ENCODE measurements at regions not wholly inside any gene's neighbourhood (a gene's known extent, or its start where the extent isn't known, plus 50 kb on each side); places are given as distances from the start of the nearest gene placed in this dataset.
"Not testable (repeated sequence)": the region's sequence is repeated elsewhere in the genome, so short reads cannot be mapped to it uniquely, and the experiment has no call there.

DNA sequence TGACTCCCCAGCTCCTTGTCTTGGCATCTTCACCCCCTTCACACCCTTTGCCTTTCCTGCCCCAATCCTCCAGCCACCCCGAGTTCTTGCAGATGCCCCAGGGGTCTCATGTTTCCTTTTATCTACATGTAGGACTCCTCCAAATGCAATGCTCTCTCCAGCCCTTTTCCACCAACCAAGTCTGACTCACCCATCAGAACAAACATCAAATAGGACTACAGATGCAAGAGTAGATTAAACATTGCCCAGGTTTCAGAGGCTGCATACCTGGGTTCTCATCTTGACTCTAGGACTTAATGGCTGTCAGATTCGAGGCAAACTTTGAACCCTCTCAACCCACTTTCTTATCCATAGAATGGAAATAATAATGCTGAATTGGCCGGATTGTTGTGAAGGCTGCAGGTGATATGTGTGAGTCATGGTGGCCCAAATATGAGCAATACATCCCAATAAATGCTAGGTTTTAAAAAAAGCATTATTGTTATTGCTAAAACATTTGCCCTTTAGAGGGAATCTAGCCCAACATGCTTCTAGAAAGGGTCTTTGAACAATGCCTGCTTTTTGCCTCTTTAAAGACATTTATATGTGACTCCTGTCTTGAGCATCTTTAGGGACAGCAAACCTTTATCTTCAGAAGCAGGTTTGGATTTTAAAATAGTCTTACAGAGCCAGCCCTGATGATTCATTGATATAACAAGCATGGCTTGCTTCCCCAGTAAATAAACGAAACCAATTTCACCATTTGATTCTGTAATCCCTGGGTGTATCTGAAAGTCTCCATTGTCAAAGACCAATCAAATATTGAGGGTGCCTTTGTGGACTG, 310.1 kb downstream of the FOXL1 start:
- DNase-seq (ENCODE audit: low spot score): no peak

DNA sequence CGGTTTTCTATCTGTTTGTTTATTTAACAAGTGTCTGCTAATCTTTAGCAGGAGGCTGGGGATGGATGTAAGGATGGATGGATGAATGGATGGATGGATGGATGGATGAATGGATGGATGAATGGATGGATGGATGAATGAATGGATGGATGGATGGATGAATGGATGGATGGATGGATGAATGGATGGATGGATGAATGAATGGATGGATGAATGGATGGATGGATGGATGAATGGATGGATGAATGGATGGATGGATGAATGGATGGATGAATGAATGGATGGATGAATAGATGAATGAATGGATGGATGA, 310.7 kb downstream of the FOXL1 start:
- DNase-seq (ENCODE audit: low spot score): not testable (repeated sequence)

DNA sequence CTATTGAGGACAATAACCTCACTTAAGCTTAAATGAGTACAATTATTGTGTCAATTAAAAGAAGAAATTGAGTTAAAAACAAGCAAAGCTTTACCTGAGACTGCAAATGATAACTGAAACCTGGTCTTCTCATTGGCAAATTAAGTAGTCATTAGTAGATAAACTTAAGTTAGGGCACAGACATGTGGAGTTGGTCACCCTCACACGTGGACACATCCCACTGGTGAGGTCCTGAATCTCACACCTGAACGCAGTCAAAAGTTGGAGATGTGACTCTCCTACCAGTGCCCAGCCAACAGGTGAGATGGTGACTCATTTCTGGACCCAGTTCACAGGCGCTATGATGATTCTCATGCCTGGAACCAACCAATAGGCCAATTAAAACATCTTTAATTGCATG, 311.6 kb downstream of the FOXL1 start:
- no peak for DNase-seq (ENCODE audit: low spot score)

DNA sequence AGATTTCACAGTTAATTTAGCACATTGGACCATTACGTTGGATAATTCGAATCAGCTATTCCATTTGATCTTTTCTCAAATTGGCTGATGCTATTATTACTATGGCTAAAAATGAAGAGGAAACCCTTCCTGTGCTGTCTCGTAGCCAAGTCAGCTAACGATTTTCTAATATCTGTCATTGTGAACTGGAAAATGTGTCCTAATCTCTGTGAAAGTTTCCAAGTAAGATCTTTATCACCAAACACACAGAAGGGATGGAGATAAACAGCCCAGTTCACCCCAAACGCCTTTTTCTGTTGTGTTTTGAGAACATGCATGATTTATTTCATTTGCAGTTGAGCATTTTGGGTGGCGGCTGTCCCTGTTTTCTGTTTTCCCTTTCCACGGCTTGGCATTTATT, 312.8 kb downstream of the FOXL1 start:
- DNase-seq (ENCODE audit: low spot score): no peak

DNA sequence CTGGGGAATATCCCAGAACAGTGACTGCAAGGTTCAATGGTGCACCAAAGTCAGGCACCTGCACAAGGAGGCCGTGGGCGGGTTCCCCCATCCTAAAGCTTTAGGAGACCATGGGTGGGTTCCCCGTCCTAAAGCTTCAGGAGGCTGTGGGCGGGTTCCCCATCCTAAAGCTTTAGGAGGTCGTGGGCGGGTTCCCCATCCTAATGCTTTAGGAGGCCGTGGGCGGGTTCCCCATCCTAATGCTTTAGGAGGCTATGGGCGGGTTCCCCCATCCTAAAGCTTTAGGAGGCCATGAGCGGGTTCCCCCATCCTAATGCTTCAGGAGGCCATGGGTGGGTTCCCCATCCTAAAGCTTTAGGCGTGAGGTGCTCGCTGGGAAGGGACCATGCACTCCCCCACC, 313.3 kb downstream of the FOXL1 start:
- DNase-seq (ENCODE audit: low spot score): no peak

DNA sequence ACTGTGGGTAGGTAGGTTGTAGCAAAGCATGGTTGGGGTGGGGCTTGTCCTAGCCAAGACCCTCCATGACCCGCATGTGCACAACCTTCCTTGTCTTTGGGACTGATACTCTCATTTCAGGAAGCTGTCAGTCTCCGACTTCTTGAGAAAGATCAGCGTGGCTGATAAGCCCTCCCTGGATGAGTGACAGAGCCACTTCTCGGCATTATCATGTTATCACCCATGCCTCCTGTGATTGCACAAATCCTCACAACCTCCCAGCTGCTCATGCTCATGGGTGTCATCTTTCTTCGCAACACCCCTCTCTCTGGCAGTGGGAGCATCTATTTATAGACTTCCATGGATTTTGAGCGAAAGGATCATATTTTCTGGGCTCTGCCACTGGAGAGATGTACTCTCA, 314.2 kb downstream of the FOXL1 start:
- DNase-seq (ENCODE audit: low spot score): no peak

DNA sequence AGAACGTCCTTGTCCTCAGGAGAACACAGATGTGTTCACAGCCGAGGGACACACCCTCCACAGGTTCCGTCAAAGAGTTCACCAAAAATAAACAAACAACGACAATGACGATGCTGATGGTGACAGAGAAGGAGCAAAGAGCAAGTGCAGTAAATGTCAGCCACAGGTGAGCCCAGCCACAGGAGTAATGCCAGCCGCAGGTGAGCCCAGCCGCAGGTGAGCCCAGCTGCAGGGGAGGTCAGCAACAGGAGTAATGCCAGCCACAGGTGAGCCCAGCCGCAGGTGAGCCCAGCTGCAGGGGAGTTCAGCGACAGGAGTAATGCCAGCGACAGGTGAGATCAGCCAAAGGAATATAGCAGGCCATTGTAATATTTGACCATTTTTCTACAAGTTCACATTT, 315.2 kb downstream of the FOXL1 start:
- DNase-seq (ENCODE audit: low spot score): no peak

DNA sequence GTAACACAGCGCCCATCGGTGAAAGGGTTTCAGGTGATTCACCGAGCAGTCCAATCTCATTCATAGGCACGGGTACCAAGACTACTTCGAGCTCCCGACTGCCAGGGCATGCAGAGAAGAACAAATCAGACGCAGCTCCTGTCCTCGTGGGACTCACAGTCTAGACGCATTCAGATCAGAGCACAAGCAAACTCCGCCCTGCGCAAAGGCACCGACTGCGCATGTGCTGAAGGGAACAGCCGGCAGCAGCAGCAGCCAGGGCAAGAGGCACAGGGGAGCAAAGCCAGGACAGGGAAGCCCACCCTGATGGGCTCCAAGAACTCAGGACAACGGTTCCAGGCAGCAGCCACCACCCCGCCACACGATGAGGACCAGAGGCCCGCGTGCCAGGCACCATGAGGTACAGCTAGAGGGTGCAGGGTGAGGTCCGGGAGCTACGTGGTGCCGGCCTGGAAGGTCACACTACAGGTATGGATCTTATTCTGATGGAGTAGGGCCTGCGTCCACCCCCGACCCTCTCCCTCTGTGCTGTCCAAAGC, 315.7 kb downstream of the FOXL1 start:
- no peak for DNase-seq (ENCODE audit: low spot score)

DNA sequence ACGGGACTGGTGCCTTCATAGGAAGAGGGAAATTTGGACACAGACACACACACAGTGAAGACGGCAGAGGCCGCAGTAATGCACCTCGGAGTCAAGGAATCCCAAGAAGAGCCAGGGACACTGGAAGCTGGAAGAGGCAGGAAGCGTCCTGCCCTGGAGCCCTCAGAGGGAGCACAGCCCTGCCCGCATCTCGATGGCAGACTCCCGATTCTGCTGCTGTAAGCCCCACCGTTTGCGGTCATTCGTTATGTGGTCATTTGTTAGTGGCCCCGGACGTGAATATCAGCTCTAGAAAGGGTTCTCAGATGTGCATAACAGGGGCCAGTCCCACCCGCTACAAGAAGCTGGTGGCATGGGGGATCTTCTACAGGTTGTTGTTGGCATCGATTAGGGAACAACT, 316.6 kb downstream of the FOXL1 start:
- no peak for DNase-seq (ENCODE audit: low spot score)

DNA sequence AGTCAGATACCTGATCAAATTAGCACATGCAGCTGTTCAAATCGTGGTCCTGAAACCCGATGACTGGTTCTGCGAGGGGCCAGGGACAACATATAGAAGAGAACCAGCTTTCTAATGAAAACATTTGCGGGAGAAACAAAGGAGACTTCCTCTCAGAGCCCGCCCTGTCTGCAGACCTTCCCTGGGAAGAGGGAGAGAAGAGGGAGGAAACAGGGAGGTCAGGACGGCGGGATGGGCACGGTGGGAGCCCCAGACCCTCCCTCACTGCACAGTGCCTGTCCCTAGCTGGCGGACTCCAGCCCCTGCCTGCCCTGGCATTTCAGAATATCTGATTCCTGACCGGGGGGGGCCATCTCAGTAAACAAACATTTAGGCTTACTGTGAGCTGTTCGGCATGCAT, 317.3 kb downstream of the FOXL1 start:
- no peak for DNase-seq (ENCODE audit: low spot score)

DNA sequence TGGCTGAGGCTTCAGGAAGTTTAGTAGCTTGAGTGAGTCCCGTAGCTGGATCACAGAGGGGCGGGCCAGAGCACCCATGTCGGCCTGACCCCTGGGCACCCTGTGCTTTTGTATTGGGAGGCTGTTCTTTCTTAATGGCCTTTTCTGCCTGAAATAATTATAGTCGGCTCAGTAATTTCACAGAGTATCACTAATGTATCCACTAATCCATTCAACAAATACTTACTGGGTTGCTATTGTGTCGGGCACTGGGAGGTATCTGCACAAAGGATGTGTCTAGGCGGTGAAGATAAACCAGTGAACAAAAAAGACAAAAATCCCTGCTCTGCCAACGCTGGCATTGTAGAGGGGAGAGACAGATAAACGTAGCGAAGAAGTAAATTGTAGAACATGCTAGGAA, 318.6 kb downstream of the FOXL1 start:
- no peak for DNase-seq (ENCODE audit: low spot score)

DNA sequence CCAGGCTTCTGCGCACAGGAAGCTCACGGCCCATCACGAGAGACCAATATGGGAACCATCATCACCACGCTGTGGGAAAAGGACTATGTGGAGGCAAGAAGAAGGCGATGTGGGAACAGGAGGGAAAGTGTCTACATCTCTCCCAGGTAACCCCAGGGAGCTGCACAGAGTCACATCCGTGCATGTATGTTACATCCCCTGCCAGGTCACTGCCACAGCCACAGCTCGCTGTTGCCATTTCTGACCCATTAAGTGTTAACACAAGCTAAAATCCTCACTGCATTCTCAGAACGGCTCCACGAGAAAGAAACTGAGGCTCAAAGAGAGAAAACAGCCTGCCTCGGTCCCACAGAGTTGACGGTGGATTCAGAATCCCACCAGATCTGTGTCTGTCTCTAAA, 319.1 kb downstream of the FOXL1 start:
- no peak for DNase-seq (ENCODE audit: low spot score)

DNA sequence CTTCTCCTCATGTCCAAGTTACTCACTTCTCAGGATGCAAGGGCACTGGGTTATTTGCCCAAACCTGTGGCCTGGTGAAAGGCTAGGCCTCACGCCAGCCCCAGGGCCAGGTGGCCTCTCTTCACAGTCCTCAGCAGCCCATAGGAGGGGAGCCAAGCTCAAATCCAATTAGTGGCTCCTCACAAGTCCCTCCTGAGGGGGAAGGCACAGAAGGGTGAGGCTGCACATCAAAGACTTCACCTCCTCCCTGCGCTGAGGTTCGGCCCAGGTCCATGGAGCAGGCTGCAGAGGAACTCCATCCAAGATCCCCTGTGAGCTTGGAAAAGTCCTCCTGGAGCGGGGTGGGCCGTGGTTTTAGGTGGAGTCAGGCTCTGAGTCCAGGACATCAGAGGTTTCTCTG, 320.0 kb downstream of the FOXL1 start:
- DNase-seq (ENCODE audit: low spot score): no peak

DNA sequence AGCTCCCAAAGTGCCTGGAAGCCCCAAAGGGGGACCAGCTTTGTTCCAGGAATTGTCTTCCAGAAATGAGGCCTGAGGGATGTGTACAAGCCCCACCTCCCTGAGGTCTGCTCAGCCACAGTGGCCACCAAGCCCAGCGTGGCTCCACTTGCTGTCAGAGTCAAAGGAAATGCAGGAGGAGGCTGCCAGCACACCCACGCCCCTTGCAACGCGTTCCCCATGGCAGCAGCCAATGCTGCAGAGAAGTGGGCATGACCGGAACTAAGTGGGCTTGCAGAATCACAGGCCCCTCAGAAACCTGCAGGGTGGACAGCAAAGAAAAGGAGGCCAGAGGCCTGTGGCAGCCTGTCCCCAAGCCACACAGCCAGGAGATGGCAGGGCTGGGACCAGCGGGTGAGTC, 320.8 kb downstream of the FOXL1 start:
- DNase-seq (ENCODE audit: low spot score): no peak

DNA sequence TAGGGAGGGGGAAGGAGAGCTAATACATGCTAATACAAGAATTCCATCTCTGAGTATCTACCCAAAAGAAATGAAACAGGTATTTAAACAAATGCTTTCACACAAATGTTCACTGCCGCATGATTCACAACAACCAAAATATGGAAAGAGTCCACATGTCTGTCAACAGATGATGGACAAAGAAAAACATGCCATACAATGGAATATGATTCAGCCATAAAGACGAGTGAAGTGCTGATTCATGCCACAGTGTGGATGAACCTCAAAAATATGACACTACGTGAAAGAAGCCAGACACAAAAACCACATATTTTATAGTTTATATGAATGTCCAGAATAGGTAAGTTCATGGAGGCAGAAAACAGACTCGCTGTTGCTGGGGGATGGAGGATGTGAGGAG, 321.4 kb downstream of the FOXL1 start:
- DNase-seq (ENCODE audit: low spot score): no peak

DNA sequence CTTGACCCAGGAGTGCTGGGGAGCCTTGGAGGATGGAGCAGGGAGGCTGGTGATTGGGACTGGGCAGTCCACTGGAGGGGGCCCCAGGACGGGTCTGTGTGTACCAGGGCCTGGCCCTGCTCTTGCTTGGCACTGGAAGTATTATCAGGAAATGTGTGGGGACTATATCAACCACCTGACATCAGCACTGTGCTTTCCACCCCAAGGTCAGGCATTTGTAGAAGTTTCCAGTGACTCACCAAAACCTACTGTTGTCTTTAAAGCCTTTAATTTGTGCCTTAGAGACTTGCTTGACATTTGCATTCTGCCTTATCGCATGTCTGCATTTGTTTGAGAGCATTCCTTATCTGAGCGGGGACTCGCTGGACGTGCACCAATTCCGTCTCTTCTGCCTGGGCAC, 323.1 kb downstream of the FOXL1 start:
- no peak for DNase-seq (ENCODE audit: low spot score)

DNA sequence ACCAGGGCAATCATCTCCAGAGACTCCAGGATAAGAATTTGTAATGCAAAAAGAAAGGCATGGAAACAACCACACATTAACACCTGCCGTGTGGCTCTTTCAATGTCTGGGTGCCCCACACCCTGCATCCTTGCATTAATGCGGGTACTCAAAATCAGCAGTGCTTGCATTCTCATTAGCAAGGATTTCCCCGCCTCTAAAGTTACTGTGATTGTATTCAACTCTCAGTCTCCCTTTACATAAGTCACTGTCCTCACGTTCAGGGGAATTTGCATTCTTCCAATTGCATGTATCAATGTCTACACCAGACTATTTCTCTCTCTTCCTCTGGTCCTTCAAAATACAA, 324.3 kb downstream of the FOXL1 start:
- DNase-seq (ENCODE audit: low spot score): no peak

DNA sequence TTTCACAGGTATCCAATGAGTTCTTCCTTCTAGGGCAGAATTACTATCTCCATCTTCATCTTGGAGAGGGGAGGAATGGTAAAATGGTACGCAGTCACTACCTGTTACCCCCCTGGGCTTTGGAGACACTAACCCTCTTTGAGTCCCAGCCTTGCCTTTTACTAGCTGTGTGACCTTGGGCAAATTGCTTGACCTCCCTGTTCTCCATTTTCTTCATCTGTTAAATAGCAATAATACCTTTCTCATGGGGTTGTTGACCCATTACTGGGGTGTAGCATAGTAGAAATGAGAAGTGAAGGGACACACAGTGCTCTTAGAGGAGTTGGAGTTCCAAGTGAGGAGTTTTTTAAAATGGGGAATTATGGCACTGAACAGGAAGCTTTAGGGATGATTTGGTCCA, 324.7 kb downstream of the FOXL1 start:
- DNase-seq (ENCODE audit: low spot score): no peak

DNA sequence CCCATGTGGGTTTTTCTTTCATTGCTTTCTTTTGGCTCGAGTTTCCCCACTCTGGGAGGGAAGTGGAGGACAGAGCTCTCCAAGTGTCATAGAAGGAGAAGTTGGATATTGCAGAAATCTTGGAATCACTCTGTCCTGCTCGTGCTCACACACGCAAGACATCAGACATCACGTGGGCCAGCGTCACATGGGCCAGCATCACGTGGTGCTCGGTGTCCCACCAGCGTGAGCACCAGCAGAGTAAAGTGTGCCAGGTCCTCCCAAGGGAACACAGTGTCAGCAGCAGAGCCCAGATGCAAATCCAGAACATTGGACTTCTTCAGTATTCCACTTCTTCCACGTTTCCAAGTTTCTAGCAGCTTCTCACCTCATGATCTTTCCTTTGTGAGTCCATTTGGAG, 327.0 kb downstream of the FOXL1 start:
- DNase-seq (ENCODE audit: low spot score): no peak

DNA sequence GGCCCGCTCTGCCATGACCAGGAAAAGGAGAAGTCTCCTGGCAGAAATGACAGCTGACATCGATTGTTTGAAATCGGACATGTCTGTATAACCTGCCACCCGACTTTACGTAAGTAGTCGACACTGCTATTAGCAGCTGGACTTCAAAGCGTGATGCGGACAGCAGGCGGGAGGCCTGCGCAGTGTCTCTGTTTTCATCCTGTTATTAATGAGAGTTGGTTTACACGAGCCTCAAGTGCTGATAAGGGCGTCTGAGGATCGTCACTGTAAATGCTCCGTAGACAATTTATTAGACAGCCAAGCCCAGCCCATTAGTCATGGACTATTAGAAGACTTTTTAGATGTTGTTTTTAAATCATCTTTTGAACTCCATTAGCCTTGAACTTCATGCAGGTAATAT, 328.3 kb downstream of the FOXL1 start:
- no peak for DNase-seq (ENCODE audit: low spot score)

DNA sequence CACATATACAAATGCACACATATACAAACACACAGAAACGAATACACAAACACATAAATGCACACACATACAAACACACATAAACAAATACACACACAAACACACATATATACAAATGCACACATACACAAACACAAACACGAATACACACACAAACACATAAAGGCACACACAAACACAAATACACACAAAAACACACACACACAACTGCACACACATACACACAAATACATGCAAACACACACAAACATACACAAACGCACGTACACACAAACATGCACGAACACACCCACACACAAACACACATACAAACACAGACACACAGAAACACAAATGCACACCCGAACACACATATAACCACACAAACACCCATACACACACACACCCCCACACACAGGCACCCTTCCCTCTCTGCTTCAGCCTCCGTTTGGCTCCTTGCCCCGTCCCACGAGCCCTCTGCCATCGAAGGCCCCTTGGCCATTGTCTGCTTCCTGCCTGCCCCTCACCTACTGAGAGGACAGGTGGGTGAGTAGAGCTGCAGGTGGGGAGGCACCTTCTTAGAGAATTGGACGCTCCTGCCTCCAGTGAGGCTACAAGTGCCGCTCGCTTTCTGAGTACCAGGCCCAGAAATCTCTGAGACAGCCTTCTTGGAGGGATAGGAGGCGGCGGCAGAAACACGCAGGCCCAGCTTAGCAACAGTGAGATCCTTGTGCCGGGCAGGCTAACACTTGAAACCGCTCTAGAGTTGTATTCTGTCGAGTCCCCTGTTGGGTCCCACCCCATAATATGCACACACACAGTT, 331.2 kb downstream of the FOXL1 start:
- DNase-seq (ENCODE audit: low spot score): no peak

DNA sequence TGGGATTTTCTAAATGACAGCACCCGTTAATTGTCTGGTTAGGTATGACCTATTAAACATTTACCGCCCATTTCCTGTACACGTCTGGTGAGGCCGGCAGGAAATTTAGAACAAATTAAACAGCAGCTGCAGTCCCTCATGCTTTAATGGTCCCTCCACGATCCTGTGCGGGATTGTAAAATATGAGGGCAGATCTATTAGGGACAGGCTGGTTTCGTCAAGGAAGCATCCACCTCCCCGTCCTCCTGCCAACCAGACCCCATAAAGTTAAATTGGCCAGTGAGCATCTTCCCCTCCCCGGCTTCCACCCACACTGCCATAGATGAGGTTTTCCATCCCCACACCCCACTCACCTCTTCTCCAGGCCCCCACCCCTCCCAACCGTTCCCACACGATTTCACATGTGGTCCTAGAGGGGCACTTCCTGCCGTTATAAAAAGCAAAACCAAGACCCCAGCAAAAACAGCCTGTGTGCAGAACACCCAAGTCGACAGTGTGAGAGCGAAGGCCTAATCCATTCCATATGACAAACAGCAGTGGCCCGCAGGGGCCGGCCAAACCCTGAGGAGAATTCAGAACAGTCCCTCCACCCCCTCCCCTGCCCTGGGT, 331.9 kb downstream of the FOXL1 start:
- no peak for DNase-seq (ENCODE audit: low spot score)

DNA sequence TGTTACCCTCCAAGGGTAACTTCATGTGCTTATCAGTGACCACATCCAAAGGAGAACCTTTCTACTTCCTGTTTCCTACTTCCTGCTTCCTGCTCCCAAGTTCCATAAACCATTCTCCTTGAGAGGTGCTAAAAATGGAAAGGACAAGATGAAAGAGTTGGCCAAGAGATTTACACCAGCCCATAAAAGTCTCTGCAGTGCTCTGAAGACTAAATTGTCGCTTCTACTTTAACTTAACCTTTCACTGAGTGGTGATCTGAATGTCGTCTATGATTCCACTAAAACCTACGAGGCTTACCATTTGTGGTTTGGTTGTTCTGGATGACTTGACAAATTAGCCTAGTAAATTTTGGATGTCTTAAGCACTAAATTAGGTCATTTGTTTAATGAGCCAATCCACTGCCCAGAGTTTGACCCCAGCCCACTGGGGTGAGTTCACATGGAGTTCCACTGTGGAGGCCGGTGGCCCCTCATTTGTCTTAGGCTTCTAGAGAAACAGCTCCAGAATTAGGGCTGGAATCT, 333.1 kb downstream of the FOXL1 start:
- DNase-seq (ENCODE audit: low spot score): no peak

Measured in LoVo (cell line).